ENCODE measurements at regions not wholly inside any gene's neighbourhood (a gene's known extent, or its start where the extent isn't known, plus 50 kb on each side); places are given as distances from the start of the nearest gene placed in this dataset.

GRCh38 chr16:82382521-82382920, 212.5 kb upstream of the MPHOSPH6 start:
- H3K4me3 ChIP-seq (replicated peaks; ENCODE audit: insufficient read depth, low read length), result no peak overlapping the region
- no peak for TF ChIP-seq GABPA (IDR thresholded peaks at IDR 0.05; ENCODE audit: low read depth)
- no peak for TF ChIP-seq REST (IDR thresholded peaks at IDR 0.05; ENCODE audit: insufficient replicate concordance, low read depth)
- no peak for TF ChIP-seq POLR2AphosphoS5 (IDR thresholded peaks at IDR 0.05; ENCODE audit: low read depth)
- no peak for TF ChIP-seq SPI1 (IDR thresholded peaks at IDR 0.05; ENCODE audit: borderline replicate concordance, low read depth)
- TF ChIP-seq CTCF (IDR thresholded peaks at IDR 0.05; ENCODE audit: insufficient read depth, low read length), result no peak
- no peak for DNase-seq (ENCODE audit: low read depth in 1 of 2, low spot score in 1 of 2)
- H3K27ac ChIP-seq (replicated peaks), result no peak overlapping the region
- H3K27me3 ChIP-seq (ENCODE audit: insufficient read depth, poor library complexity, severe bottlenecking), result no peaks in the 10 kb centered on the region

DNA sequence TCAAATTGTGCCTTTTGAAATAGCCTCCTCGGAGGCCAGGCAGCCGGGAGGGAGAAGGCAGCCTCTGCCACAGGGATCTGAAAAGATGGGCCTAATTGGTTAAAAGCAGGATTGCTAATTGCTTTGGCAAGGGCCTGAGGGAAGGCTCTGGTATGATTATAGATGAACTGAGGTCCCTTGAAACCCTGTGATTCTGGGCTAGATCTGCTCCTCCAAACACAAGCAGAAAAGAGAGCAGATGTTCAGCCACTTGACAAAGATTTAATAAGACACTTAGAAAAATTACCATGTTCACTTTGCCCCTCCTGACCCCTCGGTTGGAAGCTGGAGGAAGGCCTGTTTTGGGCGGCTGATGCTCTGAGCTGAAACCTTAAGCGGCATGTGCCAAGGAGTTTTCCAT, 209.5 kb upstream of the MPHOSPH6 start:
- Histone ChIP-seq H3K4me3 (replicated peaks; ENCODE audit: insufficient read depth, low read length) (no peak overlapping the region), H3K27ac (replicated peaks) (no peak overlapping the region), H3K27me3 (ENCODE audit: insufficient read depth, poor library complexity, severe bottlenecking) (no peaks in the 10 kb centered on the region)
- TF ChIP-seq CTCF (IDR thresholded peaks at IDR 0.05; ENCODE audit: insufficient read depth, low read length), result no peak
- TF ChIP-seq REST (IDR thresholded peaks at IDR 0.05; ENCODE audit: insufficient replicate concordance, low read depth), result no peak
- no peak for TF ChIP-seq POLR2AphosphoS5 (IDR thresholded peaks at IDR 0.05; ENCODE audit: low read depth)
- TF ChIP-seq GABPA (IDR thresholded peaks at IDR 0.05; ENCODE audit: low read depth), result no peak
- TF ChIP-seq SPI1 (IDR thresholded peaks at IDR 0.05; ENCODE audit: borderline replicate concordance, low read depth), result no peak
- DNase-seq (ENCODE audit: low read depth in 1 of 2, low spot score in 1 of 2), result no peak

- H3K27ac ChIP-seq (replicated peaks), result no peak overlapping the region
- TF ChIP-seq CTCF (IDR thresholded peaks at IDR 0.05; ENCODE audit: insufficient read depth, low read length) (no peak), GABPA (IDR thresholded peaks at IDR 0.05; ENCODE audit: low read depth) (no peak), REST (IDR thresholded peaks at IDR 0.05; ENCODE audit: insufficient replicate concordance, low read depth) (no peak), SPI1 (IDR thresholded peaks at IDR 0.05; ENCODE audit: borderline replicate concordance, low read depth) (no peak), POLR2AphosphoS5 (IDR thresholded peaks at IDR 0.05; ENCODE audit: low read depth) (no peak)
- no peak for DNase-seq (ENCODE audit: low read depth in 1 of 2, low spot score in 1 of 2)
- H3K27me3 ChIP-seq (ENCODE audit: insufficient read depth, poor library complexity, severe bottlenecking), result peaks cover 4% of the 10 kb centered on the region
- H3K4me3 ChIP-seq (replicated peaks; ENCODE audit: insufficient read depth, low read length), result no peak overlapping the region
Measured at GRCh38 chr16:82373976-82374375, 204.0 kb upstream of the MPHOSPH6 start.
